ENCODE measurements at regions not wholly inside any gene's neighbourhood (a gene's known extent, or its start where the extent isn't known, plus 50 kb on each side); places are given as distances from the start of the nearest gene placed in this dataset.

- Mint-ChIP-seq H3K27ac (ENCODE audit: unreplicated experiment) (no peak overlapping the region), H3K4me1 (no peaks in the 10 kb centered on the region), H3K4me3 (no peak overlapping the region), H3K36me3 (ENCODE audit: low read depth) (no peaks in the 10 kb centered on the region), H3K27me3 (ENCODE audit: low read depth) (no peaks in the 10 kb centered on the region), H3K9me3 (peaks cover 4% of the 10 kb centered on the region)
- no peak for DNase-seq (ENCODE audit: low read depth, low spot score)
- no peak for TF ChIP-seq CTCF (conservative IDR thresholded peaks at IDR 0.05)
Observed at GRCh38 chr5:145587710-145588109, 247.4 kb downstream of the PRELID2 start.

- Mint-ChIP-seq H3K27me3 (ENCODE audit: low read depth) (no peaks in the 10 kb centered on the region), H3K4me3 (no peak overlapping the region), H3K4me1 (no peaks in the 10 kb centered on the region), H3K9me3 (peaks cover 4% of the 10 kb centered on the region), H3K36me3 (ENCODE audit: low read depth) (no peaks in the 10 kb centered on the region), H3K27ac (ENCODE audit: unreplicated experiment) (no peak overlapping the region)
- DNase-seq (ENCODE audit: low read depth, low spot score): no peak
- TF ChIP-seq CTCF (conservative IDR thresholded peaks at IDR 0.05): no peak
Observed at GRCh38 chr5:145587308-145587672, 247.9 kb downstream of the PRELID2 start.

DNA sequence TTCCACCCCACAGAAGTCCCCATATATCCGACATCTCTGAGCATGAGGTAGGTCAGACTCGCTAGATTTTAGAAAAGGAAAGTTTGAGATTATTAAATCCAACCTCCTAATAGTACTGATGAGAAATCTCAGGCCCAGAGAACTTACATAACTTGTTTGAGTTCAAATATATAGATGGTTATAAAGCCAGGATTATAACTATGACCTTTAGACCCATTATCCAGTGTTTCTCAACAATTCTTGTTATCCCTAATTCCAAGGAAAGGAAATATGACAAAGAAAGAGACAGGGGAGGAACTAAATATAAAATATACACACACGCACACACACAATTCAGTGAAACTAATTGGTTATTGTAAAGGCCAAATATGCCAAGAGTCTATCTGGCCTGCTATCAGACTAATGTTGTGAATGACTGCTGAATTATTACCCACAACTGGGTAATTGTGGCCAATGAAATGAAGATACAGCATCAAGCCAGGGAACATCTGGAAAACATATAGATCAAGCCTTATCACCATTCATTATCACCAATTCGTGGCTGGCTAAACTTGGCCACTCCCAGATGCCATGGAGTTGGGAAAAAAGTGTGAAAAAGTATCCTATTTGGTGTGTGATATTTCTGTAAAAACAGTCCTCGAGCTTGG lies 248.4 kb downstream of the PRELID2 start:
- H3K27ac Mint-ChIP-seq (ENCODE audit: unreplicated experiment): no peak overlapping the region
- H3K4me1 Mint-ChIP-seq: no peaks in the 10 kb centered on the region
- H3K36me3 Mint-ChIP-seq (ENCODE audit: low read depth): no peaks in the 10 kb centered on the region
- TF ChIP-seq CTCF (conservative IDR thresholded peaks at IDR 0.05): no peak
- no peak overlapping the region for H3K4me3 Mint-ChIP-seq
- no peak for DNase-seq (ENCODE audit: low read depth, low spot score)
- H3K9me3 Mint-ChIP-seq: peaks cover 4% of the 10 kb centered on the region
- H3K27me3 Mint-ChIP-seq (ENCODE audit: low read depth): no peaks in the 10 kb centered on the region

DNA sequence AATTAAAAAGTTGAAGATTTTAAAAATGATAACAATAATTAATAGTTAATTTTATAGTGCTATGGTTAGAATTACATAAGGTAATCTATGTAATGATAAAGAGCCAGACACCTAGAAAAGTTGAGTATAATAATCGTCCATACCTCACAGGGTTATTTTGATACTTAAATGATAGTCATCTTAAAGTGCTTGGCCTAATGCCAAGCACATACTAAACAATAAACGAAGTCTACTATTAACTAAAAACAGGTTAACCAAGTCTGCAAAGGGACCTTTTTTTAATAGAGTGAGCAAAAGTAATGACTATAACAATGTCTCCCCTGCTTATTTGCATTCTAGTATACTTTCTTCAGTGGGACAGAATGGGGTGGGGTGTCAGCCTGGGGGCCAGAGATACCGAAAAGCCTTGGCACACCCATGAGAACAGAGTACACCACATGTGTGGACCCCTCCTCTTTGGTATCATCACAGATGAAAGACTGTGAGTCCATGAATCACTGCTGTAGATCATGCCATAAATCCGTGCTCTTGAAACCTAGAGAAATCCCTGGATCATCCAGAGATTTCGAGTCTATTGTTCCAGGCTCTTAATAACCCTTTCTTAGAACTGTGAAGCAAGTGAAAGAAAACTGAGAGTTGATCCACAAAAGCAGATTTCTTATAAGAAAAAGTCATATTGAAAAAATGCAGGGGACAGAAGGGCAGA lies 249.5 kb downstream of the PRELID2 start:
- no peaks in the 10 kb centered on the region for H3K27me3 Mint-ChIP-seq (ENCODE audit: low read depth)
- no peak overlapping the region for H3K4me3 Mint-ChIP-seq
- TF ChIP-seq CTCF (conservative IDR thresholded peaks at IDR 0.05): no peak
- DNase-seq (ENCODE audit: low read depth, low spot score): no peak
- H3K9me3 Mint-ChIP-seq: peaks cover 4% of the 10 kb centered on the region
- H3K27ac Mint-ChIP-seq (ENCODE audit: unreplicated experiment): no peak overlapping the region
- H3K36me3 Mint-ChIP-seq (ENCODE audit: low read depth): no peaks in the 10 kb centered on the region
- H3K4me1 Mint-ChIP-seq: no peaks in the 10 kb centered on the region

- no peaks in the 10 kb centered on the region for H3K4me1 Mint-ChIP-seq
- TF ChIP-seq CTCF (conservative IDR thresholded peaks at IDR 0.05): no peak
- no peaks in the 10 kb centered on the region for H3K27me3 Mint-ChIP-seq (ENCODE audit: low read depth)
- DNase-seq (ENCODE audit: low read depth, low spot score): no peak
- peaks cover 3% of the 10 kb centered on the region for H3K36me3 Mint-ChIP-seq (ENCODE audit: low read depth)
- no peak overlapping the region for H3K4me3 Mint-ChIP-seq
- no peak overlapping the region for H3K27ac Mint-ChIP-seq (ENCODE audit: unreplicated experiment)
- peaks cover 11% of the 10 kb centered on the region for H3K9me3 Mint-ChIP-seq
Observed at GRCh38 chr5:145579301-145579700, 255.8 kb downstream of the PRELID2 start.
